ENCODE measurements at regions not wholly inside any gene's neighbourhood (a gene's known extent, or its start where the extent isn't known, plus 50 kb on each side); places are given as distances from the start of the nearest gene placed in this dataset.

GRCh38 chr12:114743289-114743688 is 59.3 kb upstream of the TBX3 start:
- H3K27ac ChIP-seq (ENCODE audit: low read depth in 1 of 2, low read length in 2 of 2) = no peak overlapping the region
- H3K27me3 ChIP-seq (ENCODE audit: control insufficient read depth in 4 of 4, insufficient read depth in 4 of 4, low read length in 3 of 4) = no peaks in the 10 kb centered on the region
- no peak for DNase-seq (ENCODE audit: low spot score)
- TF ChIP-seq RAD21 (IDR thresholded peaks at IDR 0.05) (no peak), JUND (IDR thresholded peaks at IDR 0.05) (no peak), EGR1 (IDR thresholded peaks at IDR 0.05; ENCODE audit: low read depth in 2 of 2) (no peak), RXRA (IDR thresholded peaks at IDR 0.05) (no peak), GABPA (IDR thresholded peaks at IDR 0.05 in 1 of 2, conservative IDR thresholded peaks at IDR 0.05 in 1 of 2) (no peak), CTCF (IDR thresholded peaks at IDR 0.05; ENCODE audit: low read depth, low read length, missing input control) (no peak), TAF1 (conservative IDR thresholded peaks at IDR 0.05) (no peak), NR2F2 (IDR thresholded peaks at IDR 0.05) (no peak), REST (IDR thresholded peaks at IDR 0.05) (no peak)
- H3K4me3 ChIP-seq (ENCODE audit: low read depth in 1 of 3, low read length in 3 of 3) = no peak overlapping the region
- peaks cover 0 to 3% (median 1%) of the 10 kb centered on the region in 4 donors for H3K4me1 ChIP-seq (ENCODE audit: control insufficient read depth in 4 of 4, insufficient read depth in 4 of 4, low read length in 3 of 4)
- no peaks in the 10 kb centered on the region for H3K36me3 ChIP-seq (ENCODE audit: control insufficient read depth in 4 of 4, insufficient read depth in 3 of 4, low read depth in 1 of 4, low read length in 3 of 4)
- H3K9ac ChIP-seq (ENCODE audit: low read depth in 1 of 2, low read length in 2 of 2) = no peak overlapping the region
- no peaks in the 10 kb centered on the region for H3K9me3 ChIP-seq (ENCODE audit: control insufficient read depth in 4 of 4, low read length in 3 of 4)
- WGBS = 81% methylated on average over 4 of the region's 4 CpGs

- Histone ChIP-seq H3K27ac (ENCODE audit: low read depth in 1 of 2, low read length in 2 of 2) (no peak overlapping the region), H3K4me1 (ENCODE audit: control insufficient read depth in 4 of 4, insufficient read depth in 4 of 4, low read length in 3 of 4) (peaks cover 0 to 3% (median 1%) of the 10 kb centered on the region in 4 donors), H3K4me3 (ENCODE audit: low read depth in 1 of 3, low read length in 3 of 3) (no peak overlapping the region), H3K36me3 (ENCODE audit: control insufficient read depth in 4 of 4, insufficient read depth in 3 of 4, low read depth in 1 of 4, low read length in 3 of 4) (no peaks in the 10 kb centered on the region), H3K9ac (ENCODE audit: low read depth in 1 of 2, low read length in 2 of 2) (no peak overlapping the region), H3K27me3 (ENCODE audit: control insufficient read depth in 4 of 4, insufficient read depth in 4 of 4, low read length in 3 of 4) (no peaks in the 10 kb centered on the region), H3K9me3 (ENCODE audit: control insufficient read depth in 4 of 4, low read length in 3 of 4) (no peaks in the 10 kb centered on the region)
- 89% methylated on average over 9 of the region's 9 CpGs for WGBS
- TF ChIP-seq EGR1 (IDR thresholded peaks at IDR 0.05; ENCODE audit: low read depth in 2 of 2) (no peak), GABPA (IDR thresholded peaks at IDR 0.05 in 1 of 2, conservative IDR thresholded peaks at IDR 0.05 in 1 of 2) (no peak), FOXA1 (IDR thresholded peaks at IDR 0.05) (no peak), TAF1 (conservative IDR thresholded peaks at IDR 0.05) (no peak), ZBTB33 (IDR thresholded peaks at IDR 0.05) (no peak), CTCF (IDR thresholded peaks at IDR 0.05; ENCODE audit: low read depth, low read length, missing input control) (no peak), MAX (IDR thresholded peaks at IDR 0.05) (no peak), HNF4G (IDR thresholded peaks at IDR 0.05) (no peak), RXRA (IDR thresholded peaks at IDR 0.05) (no peak), REST (IDR thresholded peaks at IDR 0.05) (no peak), HNF4A (conservative IDR thresholded peaks at IDR 0.05) (no peak), FOXA2 (IDR thresholded peaks at IDR 0.05) (no peak), RAD21 (IDR thresholded peaks at IDR 0.05) (no peak), JUND (IDR thresholded peaks at IDR 0.05) (no peak), SP1 (IDR thresholded peaks at IDR 0.05) (no peak), ATF3 (IDR thresholded peaks at IDR 0.05) (no peak), NR2F2 (IDR thresholded peaks at IDR 0.05) (no peak), YY1 (IDR thresholded peaks at IDR 0.05) (no peak)
- no peak for DNase-seq (ENCODE audit: low spot score)
Measured at GRCh38 chr12:114742363-114742762, 58.4 kb upstream of the TBX3 start.

Data from liver (tissue), 8 donors.